A549 (cell line): ENCODE measurements at regions not wholly inside any gene's neighbourhood (a gene's known extent, or its start where the extent isn't known, plus 50 kb on each side); places are given as distances from the start of the nearest gene placed in this dataset.

ENCODE experiments used
- ATAC-seq, 2 experiments: fragments of 200-7000 bp in 1 of 2; fragments of >200 bp in 1 of 2; cut with Nextera tagmentation in 1 of 2; cut with Tn5 transposase in 1 of 2; 3 replicates each; pipeline versions ENCODE4 v1.8.0 to v1.9.1; 2018 to 2020; ENCODE audit warnings: mild to moderate bottlenecking in 1 of 2, moderate library complexity in 1 of 2
- CTCF ChIA-PET: fragments of 300-600 bp; sonication (Branson Sonifier 250); formaldehyde crosslinking; extraction: SDS; loops from one replicate; lab custom pipeline; 2021; ENCODE audit warnings: antibody characterized with exemption, inconsistent platforms; lab: Yijun Ruan, JAX
- POLR2A ChIA-PET: fragments of 350-600 bp; formaldehyde crosslinking; extraction: SDS; loops from one replicate; lab custom pipeline; 2021; ENCODE audit warnings: antibody characterized with exemption, inconsistent platforms; lab: Yijun Ruan, JAX
- DNase-seq, 2 experiments: peaks; one replicate each; pipeline versions ENCODE4 v3.0.0 to v3.0.0-alpha.2; 2011 to 2016; ENCODE audit warnings: low read depth in 1 of 2, low spot score in 1 of 2
- FAIRE-seq: peaks from 2 replicates; lab custom pipeline; 2011; peaks lifted over from hg19 to GRCh38; lab: Jason Lieb, UNC
- H3K27ac ChIP-seq, 2 experiments: fragments of >200 bp; sonication (Bioruptor Twin); formaldehyde crosslinking; 3 replicates each; pipeline ENCODE4 v1.5.1; 2016 to 2017
- H3K4me1 ChIP-seq: fragments of >200 bp; sonication (Bioruptor Twin); formaldehyde crosslinking; 3 replicates; pipeline ENCODE4 v1.6.1; 2016
- H3K4me2 ChIP-seq: fragments of >200 bp; sonication (Bioruptor Twin); formaldehyde crosslinking; 3 replicates; pipeline ENCODE4 v1.6.1; 2016
- H3K4me3 ChIP-seq: fragments of >200 bp; sonication (Bioruptor Twin); formaldehyde crosslinking; 3 replicates; pipeline ENCODE4 v1.5.1; 2016
- H3K9me3 ChIP-seq: fragments of >200 bp; sonication (Bioruptor Twin); formaldehyde crosslinking; 3 replicates; pipeline ENCODE4 v1.6.1; 2016
- CBX2 ChIP-seq: fragments of 200-600 bp; sonication (generic); IDR thresholded peaks from 2 replicates; pipeline ENCODE4 v1.6.1; 2016; ENCODE audit warnings: low read depth, mild to moderate bottlenecking, borderline replicate concordance
- CHD2 ChIP-seq: fragments of 150-350 bp; IDR thresholded peaks from 2 replicates; pipeline ENCODE4 v1.6.1; 2014; ENCODE audit warnings: low read length; ENCODE audit not compliant: partially characterized antibody
- CHD4 ChIP-seq: fragments of 200-600 bp; sonication (generic); IDR thresholded peaks from 2 replicates; pipeline ENCODE4 v1.6.1; 2016; ENCODE audit warnings: antibody characterized with exemption, mild to moderate bottlenecking, borderline replicate concordance
- EHMT2 ChIP-seq: fragments of 200-600 bp; sonication (generic); IDR thresholded peaks from 2 replicates; pipeline ENCODE4 v1.6.1; 2016; ENCODE audit warnings: antibody characterized with exemption, low read depth, mild to moderate bottlenecking, moderate library complexity
- FOSB ChIP-seq: fragments of 250-450 bp; sonication (Bioruptor Pico); IDR thresholded peaks from 2 replicates; pipeline ENCODE4 v1.5.0; 2020; ENCODE audit warnings: mild to moderate bottlenecking, moderate library complexity
- HES2 ChIP-seq: fragments of >200 bp; sonication (Bioruptor Twin); formaldehyde crosslinking; IDR thresholded peaks from 2 replicates; pipeline ENCODE4 v1.6.1; 2016
- HEYL ChIP-seq: fragments of 250-450 bp; sonication (Bioruptor Pico); IDR thresholded peaks from 2 replicates; pipeline ENCODE4 v1.8.0; 2021; ENCODE audit warnings: mild to moderate bottlenecking, moderate library complexity
- HOXA7 ChIP-seq: fragments of 250-450 bp; sonication (Bioruptor Pico); IDR thresholded peaks from 2 replicates; pipeline ENCODE4 v1.5.0; 2020; ENCODE audit warnings: mild to moderate bottlenecking, moderate library complexity
- HOXB13 ChIP-seq: fragments of 250-450 bp; sonication (Bioruptor Pico); IDR thresholded peaks from 2 replicates; pipeline ENCODE4 v1.5.0; 2020; ENCODE audit warnings: low read depth, mild to moderate bottlenecking, moderate library complexity
- MAFK ChIP-seq: fragments of 450-650 bp; IDR thresholded peaks from 2 replicates; pipeline ENCODE4 v1.6.1; 2014; ENCODE audit not compliant: partially characterized antibody
- NFE2L2 ChIP-seq: fragments of 150-350 bp; conservative IDR thresholded peaks from 2 replicates; pipeline ENCODE4 v1.6.1; 2014; ENCODE audit warnings: low read length
- PBX3 ChIP-seq: IDR thresholded peaks from 2 replicates; pipeline ENCODE4 v1.6.1; 2012
- PHF8 ChIP-seq: fragments of 200-600 bp; sonication (generic); IDR thresholded peaks from 2 replicates; pipeline ENCODE4 v1.6.1; 2016; ENCODE audit warnings: low read depth, mild to moderate bottlenecking, antibody characterized with exemption, moderate library complexity, borderline replicate concordance
- POLR2A ChIP-seq: IDR thresholded peaks from 2 replicates; pipeline ENCODE4 v1.6.1; 2012; ENCODE audit warnings: mild to moderate bottlenecking, low read length
- POLR2AphosphoS2 ChIP-seq: conservative IDR thresholded peaks from 2 replicates; pipeline ENCODE4 v1.6.1; 2012; ENCODE audit warnings: low read length, improper control_type of control experiment, inconsistent platforms
- RAD21 ChIP-seq, 2 experiments: fragments of >200 bp in 1 of 2; sonication (Bioruptor Twin) in 1 of 2; formaldehyde crosslinking in 1 of 2; IDR thresholded peaks in 1 of 2; conservative IDR thresholded peaks in 1 of 2; 2 replicates in 1 of 2; 3 replicates in 1 of 2; pipeline ENCODE4 v1.6.1; 2012 to 2018; ENCODE audit warnings: inconsistent platforms in 1 of 2
- RCOR1 ChIP-seq: fragments of 150-350 bp; IDR thresholded peaks from 2 replicates; pipeline ENCODE4 v1.6.1; 2014; ENCODE audit warnings: antibody characterized with exemption, low read length, low read depth
- REST ChIP-seq: fragments of 200-600 bp; sonication (generic); IDR thresholded peaks from 2 replicates; pipeline ENCODE4 v1.6.1; 2016; ENCODE audit warnings: antibody characterized with exemption, mild to moderate bottlenecking, moderate library complexity
- SREBF2 ChIP-seq: fragments of 450-650 bp; IDR thresholded peaks from 2 replicates; pipeline ENCODE4 v1.6.1; 2014; ENCODE audit warnings: mild to moderate bottlenecking, moderate library complexity
- TP53 ChIP-seq: fragments of 250-450 bp; sonication (Bioruptor Pico); IDR thresholded peaks from 2 replicates; pipeline ENCODE4 v1.5.0; 2021; ENCODE audit warnings: mild to moderate bottlenecking, moderate library complexity
- USF2 ChIP-seq: fragments of 450-650 bp; IDR thresholded peaks from 2 replicates; pipeline ENCODE4 v1.6.1; 2014; ENCODE audit warnings: antibody characterized with exemption
- ZSCAN20 ChIP-seq: fragments of 250-450 bp; sonication (Bioruptor Pico); IDR thresholded peaks from 2 replicates; pipeline ENCODE4 v1.8.0; 2022; ENCODE audit warnings: mild to moderate bottlenecking, moderate library complexity
- WGBS: methylation state at CpG from one replicate; pipeline ENCODE4 v1.1.6; 2017; ENCODE audit errors: missing lambda C conversion rate; 5-methylcytosine and 5-hydroxymethylcytosine counted together
- TF ChIP-seq, protein P1 (sequence below): fragments of >200 bp; sonication (Bioruptor Twin); formaldehyde crosslinking; IDR thresholded peaks from 3 replicates; pipeline ENCODE4 v1.5.1; 2016
- TF ChIP-seq, protein P2 (sequence below): fragments of 250-450 bp; sonication (Bioruptor Pico); IDR thresholded peaks from 2 replicates; pipeline ENCODE4 v1.5.0; 2020; ENCODE audit warnings: low read depth, mild to moderate bottlenecking, moderate library complexity

- DNase-seq = no peak
- no peaks in the 10 kb centered on the region for H3K4me1 ChIP-seq
- no peak for TF ChIP-seq HEYL (CRISPR knock-in tag)
- TF ChIP-seq POLR2AphosphoS2 = no peak
- TF ChIP-seq FOSB (CRISPR knock-in tag) = no peak
- no peak for TF ChIP-seq CHD4
- TF ChIP-seq, protein P1, sequence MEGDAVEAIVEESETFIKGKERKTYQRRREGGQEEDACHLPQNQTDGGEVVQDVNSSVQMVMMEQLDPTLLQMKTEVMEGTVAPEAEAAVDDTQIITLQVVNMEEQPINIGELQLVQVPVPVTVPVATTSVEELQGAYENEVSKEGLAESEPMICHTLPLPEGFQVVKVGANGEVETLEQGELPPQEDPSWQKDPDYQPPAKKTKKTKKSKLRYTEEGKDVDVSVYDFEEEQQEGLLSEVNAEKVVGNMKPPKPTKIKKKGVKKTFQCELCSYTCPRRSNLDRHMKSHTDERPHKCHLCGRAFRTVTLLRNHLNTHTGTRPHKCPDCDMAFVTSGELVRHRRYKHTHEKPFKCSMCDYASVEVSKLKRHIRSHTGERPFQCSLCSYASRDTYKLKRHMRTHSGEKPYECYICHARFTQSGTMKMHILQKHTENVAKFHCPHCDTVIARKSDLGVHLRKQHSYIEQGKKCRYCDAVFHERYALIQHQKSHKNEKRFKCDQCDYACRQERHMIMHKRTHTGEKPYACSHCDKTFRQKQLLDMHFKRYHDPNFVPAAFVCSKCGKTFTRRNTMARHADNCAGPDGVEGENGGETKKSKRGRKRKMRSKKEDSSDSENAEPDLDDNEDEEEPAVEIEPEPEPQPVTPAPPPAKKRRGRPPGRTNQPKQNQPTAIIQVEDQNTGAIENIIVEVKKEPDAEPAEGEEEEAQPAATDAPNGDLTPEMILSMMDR = no peak
- TF ChIP-seq MAFK = peak; percentile 35
- TF ChIP-seq, all 56 proteins: peak for 1
- ChIA-PET CTCF (no interaction called here), POLR2A (no interaction called here)
- Histone ChIP-seq H3K4me3 (no peak overlapping the region), H3K27ac (no peak overlapping the region), H3K9me3 (no peaks in the 10 kb centered on the region), H3K4me2 (no peak overlapping the region)
- FAIRE-seq = no peak
- WGBS = 1% methylated on average over 8 of the region's 8 CpGs
- no peak for ATAC-seq
Measured at GRCh38 chr21:27823652-27824201, 856.8 kb upstream of the ADAMTS5 start.

DNA sequence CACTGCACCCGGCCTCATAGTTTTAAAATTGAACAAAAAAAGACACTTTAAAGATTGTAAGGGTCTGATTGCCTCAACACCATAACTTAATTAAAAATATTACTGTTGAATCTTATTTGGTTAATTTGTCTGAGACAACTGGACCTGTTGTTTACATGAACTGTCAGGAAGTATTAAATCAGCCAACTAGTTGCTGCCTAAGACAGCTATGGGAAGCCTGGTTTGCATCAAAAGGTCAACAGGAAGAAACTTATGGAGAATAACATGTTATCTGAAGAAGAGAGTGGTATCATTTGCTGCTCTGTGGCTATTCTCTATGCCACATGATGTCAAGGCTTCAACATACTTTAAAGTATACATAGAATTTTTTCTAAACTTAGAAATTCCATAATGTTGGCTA lies 853.5 kb upstream of the ADAMTS5 start:
- no peak for DNase-seq
- POLR2A ChIA-PET = no interaction called here
- H3K9me3 ChIP-seq = no peaks in the 10 kb centered on the region
- ATAC-seq = no peak
- H3K27ac ChIP-seq = no peak overlapping the region
- no peak for FAIRE-seq
- TF ChIP-seq PHF8 = no peak
- TF ChIP-seq ZSCAN20 (CRISPR knock-in tag) = no peak
- TF ChIP-seq EHMT2 = no peak
- no peak for TF ChIP-seq CHD2
- no peak for TF ChIP-seq HOXA7 (CRISPR knock-in tag)
- TF ChIP-seq, protein P2, sequence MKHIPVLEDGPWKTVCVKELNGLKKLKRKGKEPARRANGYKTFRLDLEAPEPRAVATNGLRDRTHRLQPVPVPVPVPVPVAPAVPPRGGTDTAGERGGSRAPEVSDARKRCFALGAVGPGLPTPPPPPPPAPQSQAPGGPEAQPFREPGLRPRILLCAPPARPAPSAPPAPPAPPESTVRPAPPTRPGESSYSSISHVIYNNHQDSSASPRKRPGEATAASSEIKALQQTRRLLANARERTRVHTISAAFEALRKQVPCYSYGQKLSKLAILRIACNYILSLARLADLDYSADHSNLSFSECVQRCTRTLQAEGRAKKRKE (CRISPR knock-in tag) = no peak
- TF ChIP-seq POLR2A = no peak
- TF ChIP-seq CBX2 = no peak
- TF ChIP-seq RCOR1 = no peak
- TF ChIP-seq CHD4 = no peak
- no peak for TF ChIP-seq USF2
- no peak for TF ChIP-seq REST
- TF ChIP-seq PBX3 = no peak
- no peak for TF ChIP-seq TP53 (CRISPR knock-in tag)
- TF ChIP-seq HOXB13 (CRISPR knock-in tag) = no peak
- no peak for TF ChIP-seq RAD21 (conservative IDR thresholded peaks at IDR 0.05 in 1 of 2, IDR thresholded peaks at IDR 0.05 in 1 of 2)
- TF ChIP-seq SREBF2 = no peak
- no peak for TF ChIP-seq HES2
- TF ChIP-seq, protein P1 = no peak
- no peak for TF ChIP-seq NFE2L2
- TF ChIP-seq, all 56 proteins: peak for 0
- H3K4me3 ChIP-seq = no peak overlapping the region
- 0% methylated on average over 1 of the region's 1 CpG for WGBS
- no peaks in the 10 kb centered on the region for H3K4me1 ChIP-seq
- no peak overlapping the region for H3K4me2 ChIP-seq
- CTCF ChIA-PET = no interaction called here
